COLO668 (cell line): ENCODE measurements at regions not wholly inside any gene's neighbourhood (a gene's known extent, or its start where the extent isn't known, plus 50 kb on each side); places are given as distances from the start of the nearest gene placed in this dataset.

Source experiments
- DNase-seq: peaks from one replicate; lab custom pipeline; 2025; ENCODE audit not compliant: unreplicated experiment; lab: John Stamatoyannopoulos, UW

GRCh38 chr22:48673806-48674500 is 1153.7 kb downstream of the BRD1 start:
- no peak for DNase-seq

- DNase-seq, result no peak
Observed at GRCh38 chr22:48672387-48672786, 1155.3 kb downstream of the BRD1 start.

DNA sequence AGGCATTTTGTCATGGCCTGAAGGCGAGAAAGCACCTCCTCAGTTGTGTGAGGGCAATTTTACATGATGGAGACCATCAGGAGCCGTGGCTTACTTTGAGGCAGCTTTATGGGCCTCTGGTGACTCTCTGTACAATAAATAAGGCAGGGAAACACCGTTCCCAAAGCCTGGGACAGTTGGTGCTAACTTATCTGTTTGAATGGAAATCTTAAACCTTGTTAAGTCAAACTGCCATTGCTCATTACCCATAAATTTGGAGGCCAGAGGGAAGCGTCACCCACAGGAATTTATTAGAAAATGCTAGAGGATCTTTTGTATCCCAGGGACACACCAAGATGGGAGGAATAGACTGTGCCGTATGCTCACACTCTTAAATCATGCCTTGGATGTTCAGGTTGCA is 1156.9 kb downstream of the BRD1 start:
- DNase-seq, result no peak

DNA sequence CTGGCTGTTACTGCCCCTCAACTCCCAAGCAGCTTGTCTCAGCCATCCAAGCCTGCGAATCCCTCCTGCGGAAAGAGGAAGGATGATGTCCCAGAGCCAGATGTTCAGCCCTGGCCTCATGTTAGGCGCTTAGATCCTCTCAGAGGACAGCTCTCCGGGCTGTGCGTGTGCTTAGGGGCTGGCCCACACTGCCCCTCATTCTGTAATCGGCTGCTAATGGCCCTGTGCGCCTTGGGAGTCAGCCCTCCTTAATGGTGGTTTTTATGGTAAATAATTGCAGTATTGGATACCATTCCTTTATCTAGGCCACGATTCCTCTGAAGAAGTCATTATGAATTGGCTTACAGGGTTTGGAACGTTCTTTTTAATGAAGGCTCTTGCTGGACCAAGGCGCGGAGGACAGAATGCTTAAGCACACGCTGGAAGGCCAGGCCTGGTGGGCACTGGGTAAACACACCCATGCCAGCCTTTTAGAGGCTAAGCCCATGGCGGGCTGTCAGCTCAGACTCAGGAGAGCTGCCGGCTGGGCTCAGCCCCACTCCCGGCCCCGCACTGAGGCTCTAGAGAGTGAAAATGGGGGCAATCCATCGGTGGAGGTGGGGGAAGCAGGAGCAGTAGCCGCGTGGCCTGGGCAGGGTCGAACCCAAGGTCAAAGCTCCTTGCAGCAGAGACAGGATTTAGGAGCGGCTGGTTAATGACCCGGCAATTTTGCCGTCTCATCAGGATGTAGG is 1157.5 kb downstream of the BRD1 start:
- DNase-seq, result no peak

- no peak for DNase-seq
Observed at GRCh38 chr22:48669226-48669625, 1158.4 kb downstream of the BRD1 start.

DNA sequence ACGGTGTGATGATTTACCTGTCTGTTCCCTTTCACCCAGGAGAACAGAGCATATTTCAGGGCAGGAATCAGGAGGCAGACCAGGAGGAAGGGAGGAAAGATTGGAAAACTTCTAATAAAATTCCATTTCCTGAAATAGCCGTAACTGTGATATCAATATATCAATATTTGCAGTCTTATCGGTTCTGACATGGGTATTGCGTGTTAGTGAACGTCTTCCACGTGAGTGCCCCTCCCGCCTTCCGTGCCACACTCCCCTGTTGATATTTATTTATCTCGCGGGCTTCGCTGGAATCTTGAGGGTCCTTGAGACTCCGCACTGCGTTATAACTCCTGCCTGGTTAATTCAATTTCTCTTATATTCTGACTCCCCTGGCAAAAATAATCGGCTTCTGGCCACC is 1160.4 kb downstream of the BRD1 start:
- DNase-seq, result no peak

DNA sequence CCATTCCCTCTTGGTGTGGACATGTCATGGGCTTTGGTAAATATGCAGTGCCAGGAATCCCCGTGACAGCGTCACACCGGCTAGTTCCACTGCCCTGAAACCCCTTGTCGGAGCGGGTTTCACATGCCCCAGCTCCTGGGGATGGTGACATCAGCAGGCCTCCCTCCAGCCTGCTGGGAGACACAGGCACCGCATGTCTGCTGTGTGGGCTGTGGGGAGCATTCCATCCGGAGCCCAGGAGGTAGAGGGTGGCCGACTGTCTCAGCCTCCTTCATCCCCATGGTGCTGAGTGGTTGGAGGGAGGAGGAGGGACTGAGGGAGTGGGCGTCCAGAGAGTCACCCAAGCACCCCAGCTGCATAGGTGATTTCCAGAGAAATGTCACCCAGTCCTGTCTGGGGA is 1161.1 kb downstream of the BRD1 start:
- no peak for DNase-seq

GRCh38 chr22:48665311-48665995 is 1162.2 kb downstream of the BRD1 start:
- no peak for DNase-seq

DNA sequence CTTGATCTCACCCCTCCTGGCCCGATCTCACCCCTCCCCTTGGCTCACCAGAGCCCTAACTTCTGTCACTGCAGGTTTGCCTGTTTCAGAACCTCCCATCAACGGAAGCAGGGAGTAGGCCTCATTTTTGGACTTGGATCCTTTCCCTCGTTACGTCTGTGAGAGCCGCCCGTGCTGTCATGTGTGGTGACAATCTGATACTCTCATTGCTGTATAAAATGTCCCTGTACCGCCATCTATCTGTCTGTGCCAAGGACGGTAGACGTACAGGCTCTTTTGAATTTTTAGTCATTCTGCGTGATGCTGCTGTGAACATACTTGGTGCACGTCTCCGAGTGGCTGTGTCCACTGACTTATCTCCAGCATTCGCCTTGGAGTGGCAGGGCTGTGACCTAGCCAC is 1163.1 kb downstream of the BRD1 start:
- DNase-seq, result no peak

- peak; percentile 40 for DNase-seq
Observed at GRCh38 chr22:48663297-48663696, 1164.4 kb downstream of the BRD1 start.

DNA sequence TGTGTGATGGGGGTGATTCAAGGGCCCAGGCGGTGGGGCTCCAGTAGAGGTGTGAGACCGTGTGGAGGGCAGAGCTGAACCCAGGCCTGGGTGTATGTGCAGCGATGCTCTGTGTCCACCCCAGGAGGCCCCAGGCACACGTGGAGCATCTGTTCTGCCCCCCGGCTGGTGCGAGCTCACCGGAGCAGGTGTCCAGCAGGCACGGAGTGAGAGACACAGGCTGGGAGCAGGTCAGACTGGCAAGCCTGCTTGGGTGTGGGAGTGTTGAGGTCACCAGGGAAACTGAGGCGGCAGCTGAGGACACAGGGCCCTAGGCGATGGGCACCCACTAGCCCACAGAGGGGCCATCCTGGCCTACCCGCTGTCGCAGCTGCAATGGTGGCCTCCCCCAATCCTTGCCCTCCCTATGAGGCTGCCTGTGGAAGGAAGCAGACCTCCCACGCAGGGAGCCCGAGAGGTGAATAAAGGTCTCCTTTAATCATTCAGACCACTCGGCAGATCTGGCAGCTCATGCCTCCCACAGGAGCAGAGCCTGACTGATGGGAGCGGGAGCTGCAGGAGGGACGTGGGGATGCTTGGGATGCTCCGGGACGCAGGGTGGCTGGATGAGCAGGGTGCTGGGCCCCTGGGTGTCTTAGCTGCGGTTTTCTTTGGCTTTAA is 1165.1 kb downstream of the BRD1 start:
- no peak for DNase-seq

- DNase-seq, result no peak
Observed at GRCh38 chr22:48661984-48662383, 1165.7 kb downstream of the BRD1 start.

DNA sequence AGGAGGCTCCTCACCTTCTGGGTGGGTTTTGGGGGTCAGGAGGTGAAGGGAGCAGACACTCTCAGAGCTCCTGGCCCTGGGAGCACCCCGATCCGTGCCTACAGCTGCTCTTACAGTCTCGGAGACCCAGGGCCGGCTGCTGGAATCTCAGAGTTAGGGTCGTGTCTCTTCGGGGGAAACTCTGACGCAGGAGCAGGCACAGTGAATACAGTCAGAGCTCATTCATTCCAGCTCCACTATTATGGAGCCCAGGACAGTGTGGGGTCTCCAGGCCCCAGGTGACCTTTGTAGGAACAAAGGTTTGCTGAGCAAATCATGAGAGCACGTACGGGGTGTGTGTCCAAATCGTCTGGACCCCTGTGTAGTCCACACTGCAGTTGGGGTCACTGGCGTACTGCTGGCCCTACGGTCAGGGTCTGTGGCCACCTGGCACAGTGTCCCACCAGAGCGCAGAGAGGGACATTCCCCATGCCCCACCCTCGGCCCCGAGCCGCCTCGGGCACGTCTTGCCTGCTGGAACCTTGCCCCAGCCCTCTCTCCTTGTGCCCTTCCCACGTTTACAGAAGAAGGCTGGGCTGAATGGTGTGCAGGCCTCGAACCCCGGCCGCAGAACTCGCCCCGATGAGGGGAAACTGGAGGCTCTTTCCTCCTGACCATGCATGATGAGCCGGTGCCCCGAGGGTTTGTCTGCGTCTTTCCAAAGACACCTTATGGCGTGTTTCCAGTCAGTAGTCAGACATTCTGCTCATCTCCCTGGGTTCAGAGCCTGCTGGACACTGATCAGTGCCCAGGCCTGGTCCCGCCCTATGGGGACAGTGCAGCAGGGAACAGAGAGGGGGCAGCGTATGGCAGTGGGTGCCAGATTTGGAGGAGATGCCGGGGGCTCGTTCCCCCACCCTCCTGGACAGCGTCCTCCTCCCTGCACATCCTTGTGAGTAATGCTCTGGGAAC is 1166.6 kb downstream of the BRD1 start:
- no peak for DNase-seq

GRCh38 chr22:48660104-48660789 is 1167.4 kb downstream of the BRD1 start:
- DNase-seq, result no peak

GRCh38 chr22:48659404-48659996 is 1168.2 kb downstream of the BRD1 start:
- no peak for DNase-seq

- no peak for DNase-seq
Observed at GRCh38 chr22:48658871-48659270, 1168.8 kb downstream of the BRD1 start.

DNA sequence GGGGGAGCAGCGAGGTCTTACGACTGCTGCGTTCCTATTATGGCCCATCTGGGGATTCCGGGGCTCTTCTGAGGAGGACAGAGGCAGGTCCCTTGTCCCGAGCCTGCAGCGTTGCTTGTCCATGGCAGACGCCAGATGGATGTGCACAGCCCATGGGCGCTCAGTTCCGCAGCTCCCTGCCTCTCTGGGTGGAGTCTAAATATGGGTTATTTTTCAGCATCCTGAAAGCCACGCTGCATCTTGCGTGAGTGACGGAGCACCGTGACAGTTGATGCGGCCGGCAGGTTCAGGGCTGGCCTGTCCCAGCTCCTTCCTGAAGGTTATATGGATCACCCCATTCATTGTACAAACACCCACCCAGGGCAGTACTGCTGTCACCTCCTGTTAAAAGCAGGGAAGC is 1169.4 kb downstream of the BRD1 start:
- no peak for DNase-seq

GRCh38 chr22:48654492-48654891 is 1173.2 kb downstream of the BRD1 start:
- DNase-seq, result no peak

GRCh38 chr22:48653929-48654328 is 1173.7 kb downstream of the BRD1 start:
- DNase-seq, result no peak

DNA sequence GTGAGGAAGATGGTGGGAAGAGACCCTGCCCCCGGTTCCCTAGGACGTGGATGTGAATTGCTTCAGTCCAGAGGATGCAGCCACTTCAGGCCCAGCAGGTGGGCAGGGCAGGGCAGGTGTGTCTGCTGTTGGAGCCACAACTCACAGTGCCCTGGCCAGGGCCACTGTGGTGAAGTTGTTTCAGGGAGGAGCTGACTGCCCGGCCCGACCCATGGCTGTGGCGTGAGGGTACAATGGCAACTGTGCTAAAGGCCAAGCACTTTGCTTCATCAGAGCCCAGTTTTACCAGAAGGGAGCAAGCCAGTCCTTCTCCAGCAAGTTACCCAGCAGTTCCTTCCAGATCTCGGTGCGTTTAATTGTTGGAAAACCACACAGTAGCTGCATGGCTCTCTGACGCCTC is 1174.4 kb downstream of the BRD1 start:
- DNase-seq, result peak; percentile 62
